ENCODE measurements at regions not wholly inside any gene's neighbourhood (a gene's known extent, or its start where the extent isn't known, plus 50 kb on each side); places are given as distances from the start of the nearest gene placed in this dataset.

DNA sequence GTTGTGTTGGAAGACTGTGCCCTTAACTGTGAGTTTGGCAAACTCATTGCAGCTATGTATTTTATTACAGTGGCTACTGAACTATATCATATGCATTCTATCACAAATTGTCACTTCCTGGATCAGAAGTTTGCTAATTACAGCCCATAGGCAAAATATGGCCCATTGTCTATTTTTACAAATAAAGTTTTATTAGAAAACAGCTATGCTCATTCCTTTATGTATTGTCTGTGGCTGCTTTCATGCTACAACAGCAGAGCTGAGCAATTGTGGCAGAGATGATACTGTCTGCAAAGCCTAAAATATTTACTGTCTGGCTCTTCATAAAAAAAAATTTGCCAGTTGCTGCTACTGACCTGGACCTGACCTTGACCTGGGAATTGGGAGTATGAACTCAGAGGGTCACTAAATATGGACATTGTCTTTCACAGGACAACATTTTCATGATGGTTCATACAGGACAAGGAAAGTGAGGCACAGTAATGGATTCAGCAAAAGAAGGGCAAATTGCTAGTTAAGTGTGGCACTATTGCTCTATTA lies 316.9 kb downstream of the ZNF621 start:
- Histone ChIP-seq H3K27ac (ENCODE audit: low read depth, low read length) (no peak overlapping the region), H3K36me3 (ENCODE audit: control insufficient read depth in 2 of 4, insufficient read depth in 4 of 4, low read length in 3 of 4) (no peaks in the 10 kb centered on the region), H3K23me2 (ENCODE audit: low read depth, low read length) (no peaks in the 10 kb centered on the region; the same call in 1 of the 2 replicates), H3K23ac (ENCODE audit: insufficient read length) (no peak overlapping the region), H3K56ac (replicated peaks; ENCODE audit: insufficient read length, low read depth, low read length) (no peak overlapping the region), H3K79me1 (ENCODE audit: low read depth, low read length) (no peaks in the 10 kb centered on the region), H3K14ac (ENCODE audit: insufficient read length) (no peak overlapping the region), H2BK120ac (replicated peaks; ENCODE audit: low read depth, low read length) (no peak overlapping the region), H3K4ac (replicated peaks; ENCODE audit: insufficient read length, low read depth, low read length) (no peak overlapping the region), H2BK12ac (ENCODE audit: low read depth, low read length) (no peak overlapping the region), H3K4me3 (ENCODE audit: extremely low read depth in 1 of 4, insufficient read depth in 2 of 4, low read depth in 3 of 4, low read length in 4 of 4) (no peak overlapping the region), H3K18ac (ENCODE audit: extremely low read depth, low read length) (no peak overlapping the region), H4K8ac (ENCODE audit: extremely low read depth, insufficient read depth, low read length) (no peak overlapping the region), H3K9ac (replicated peaks in 1 of 4; ENCODE audit: extremely low read depth in 1 of 4, low read depth in 3 of 4, low read length in 3 of 4) (no peak overlapping the region), H2BK15ac (ENCODE audit: low read length) (no peak overlapping the region), H3K79me2 (ENCODE audit: control insufficient read depth in 1 of 2, insufficient read depth in 2 of 2, low read length in 2 of 2) (no peaks in the 10 kb centered on the region), H4K5ac (ENCODE audit: insufficient read length, low read depth, low read length) (no peak overlapping the region), H2AK5ac (ENCODE audit: low read depth, low read length) (no peak overlapping the region), H3K9me3 (ENCODE audit: insufficient read depth in 2 of 2, low read depth in 1 of 2, low read length in 1 of 2) (peaks cover 4% of the 10 kb centered on the region in 2 experiments; a peak in 1 of 4 replicates), H2BK5ac (ENCODE audit: low read depth, low read length) (no peak overlapping the region), H2BK20ac (ENCODE audit: low read length) (no peak overlapping the region), H2AFZ (ENCODE audit: low read length) (no peak overlapping the region), H3K4me2 (ENCODE audit: insufficient read depth in 1 of 2, low read depth in 2 of 2, low read length in 2 of 2) (no peak overlapping the region), H3K4me1 (replicated peaks in 1 of 4; ENCODE audit: control insufficient read depth in 3 of 4, insufficient read depth in 4 of 4, low read length in 3 of 4) (peaks cover 0 to 6% (median 2%) of the 10 kb centered on the region in 4 experiments; a peak in 2 of 7 replicates), H3K27me3 (replicated peaks in 1 of 4; ENCODE audit: control insufficient read depth in 3 of 4, extremely low read depth in 1 of 4, insufficient read depth in 3 of 4, low read length in 3 of 4) (no peaks in the 10 kb centered on the region), H4K91ac (replicated peaks; ENCODE audit: insufficient read length, low read length) (no peak overlapping the region), H4K20me1 (replicated peaks in 1 of 2; ENCODE audit: control insufficient read depth in 1 of 2, insufficient read depth in 2 of 2, low read length in 2 of 2) (no peaks in the 10 kb centered on the region)
- POLR2A ChIA-PET (ENCODE audit: partially characterized antibody) = interaction anchor here (1.0 kb wide), 1 partner anchor 358 kb away, joined by 3 read pairs; the partner anchor contains the start of gene CTNNB1
- CTCF ChIA-PET (ENCODE audit: partially characterized antibody) = interaction anchor here (0.9 kb wide), 1 partner anchor 198 kb away, joined by 3 read pairs; no protein-coding TSS in a partner anchor
- FAIRE-seq (no peak), DNase-seq (ENCODE audit: low read depth in 1 of 2, low spot score in 2 of 2) (no peak)
- no peak for TF ChIP-seq HDAC6 (IDR thresholded peaks at IDR 0.05; ENCODE audit: low read depth, low read length)
- TF ChIP-seq, protein P1, sequence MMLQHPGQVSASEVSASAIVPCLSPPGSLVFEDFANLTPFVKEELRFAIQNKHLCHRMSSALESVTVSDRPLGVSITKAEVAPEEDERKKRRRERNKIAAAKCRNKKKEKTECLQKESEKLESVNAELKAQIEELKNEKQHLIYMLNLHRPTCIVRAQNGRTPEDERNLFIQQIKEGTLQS (IDR thresholded peaks at IDR 0.05; ENCODE audit: insufficient read depth, low read depth, low read length) = no peak
- TF ChIP-seq CREB1 (IDR thresholded peaks at IDR 0.05) = no peak
- no peak for TF ChIP-seq TAF7 (optimal IDR thresholded peaks at IDR 0.05; ENCODE audit: borderline replicate concordance, low read depth, low read length)
- TF ChIP-seq KDM4A (IDR thresholded peaks at IDR 0.05; ENCODE audit: low read depth, low read length, severe bottlenecking) = no peak
- no peak for TF ChIP-seq TCF12 (IDR thresholded peaks at IDR 0.05; ENCODE audit: low read depth, low read length)
- TF ChIP-seq, protein P2, sequence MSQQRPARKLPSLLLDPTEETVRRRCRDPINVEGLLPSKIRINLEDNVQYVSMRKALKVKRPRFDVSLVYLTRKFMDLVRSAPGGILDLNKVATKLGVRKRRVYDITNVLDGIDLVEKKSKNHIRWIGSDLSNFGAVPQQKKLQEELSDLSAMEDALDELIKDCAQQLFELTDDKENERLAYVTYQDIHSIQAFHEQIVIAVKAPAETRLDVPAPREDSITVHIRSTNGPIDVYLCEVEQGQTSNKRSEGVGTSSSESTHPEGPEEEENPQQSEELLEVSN (IDR thresholded peaks at IDR 0.05) = no peak
- TF ChIP-seq, protein P3, sequence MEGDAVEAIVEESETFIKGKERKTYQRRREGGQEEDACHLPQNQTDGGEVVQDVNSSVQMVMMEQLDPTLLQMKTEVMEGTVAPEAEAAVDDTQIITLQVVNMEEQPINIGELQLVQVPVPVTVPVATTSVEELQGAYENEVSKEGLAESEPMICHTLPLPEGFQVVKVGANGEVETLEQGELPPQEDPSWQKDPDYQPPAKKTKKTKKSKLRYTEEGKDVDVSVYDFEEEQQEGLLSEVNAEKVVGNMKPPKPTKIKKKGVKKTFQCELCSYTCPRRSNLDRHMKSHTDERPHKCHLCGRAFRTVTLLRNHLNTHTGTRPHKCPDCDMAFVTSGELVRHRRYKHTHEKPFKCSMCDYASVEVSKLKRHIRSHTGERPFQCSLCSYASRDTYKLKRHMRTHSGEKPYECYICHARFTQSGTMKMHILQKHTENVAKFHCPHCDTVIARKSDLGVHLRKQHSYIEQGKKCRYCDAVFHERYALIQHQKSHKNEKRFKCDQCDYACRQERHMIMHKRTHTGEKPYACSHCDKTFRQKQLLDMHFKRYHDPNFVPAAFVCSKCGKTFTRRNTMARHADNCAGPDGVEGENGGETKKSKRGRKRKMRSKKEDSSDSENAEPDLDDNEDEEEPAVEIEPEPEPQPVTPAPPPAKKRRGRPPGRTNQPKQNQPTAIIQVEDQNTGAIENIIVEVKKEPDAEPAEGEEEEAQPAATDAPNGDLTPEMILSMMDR (IDR thresholded peaks at IDR 0.05; ENCODE audit: control extremely low read depth in 1 of 3, insufficient read depth in 1 of 3, low read depth in 1 of 3, low read length in 3 of 3) = no peak
- TF ChIP-seq MAFK (IDR thresholded peaks at IDR 0.05; ENCODE audit: low read depth, low read length) = no peak
- TF ChIP-seq, protein P4, sequence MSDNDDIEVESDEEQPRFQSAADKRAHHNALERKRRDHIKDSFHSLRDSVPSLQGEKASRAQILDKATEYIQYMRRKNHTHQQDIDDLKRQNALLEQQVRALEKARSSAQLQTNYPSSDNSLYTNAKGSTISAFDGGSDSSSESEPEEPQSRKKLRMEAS (IDR thresholded peaks at IDR 0.05) = no peak
